Muscle of leg (tissue), 3 donors: ENCODE measurements at regions not wholly inside any gene's neighbourhood (a gene's known extent, or its start where the extent isn't known, plus 50 kb on each side); places are given as distances from the start of the nearest gene placed in this dataset.

ENCODE experiments used
- DNase-seq: peaks from one replicate; pipeline ENCODE4 v3.0.0; 2013
- H3K27ac ChIP-seq: one replicate; pipeline ENCODE4 v1.5.1; 2013; ENCODE audit warnings: mild to moderate bottlenecking, low read length, control low read depth
- H3K27me3 ChIP-seq: one replicate; pipeline ENCODE4 v1.6.1; 2013; ENCODE audit warnings: low read length; ENCODE audit not compliant: control insufficient read depth, insufficient read depth
- H3K36me3 ChIP-seq: one replicate; pipeline ENCODE4 v1.6.1; 2013; ENCODE audit warnings: low read length; ENCODE audit not compliant: control insufficient read depth, insufficient read depth
- H3K4me1 ChIP-seq: one replicate; pipeline ENCODE4 v1.6.1; 2013; ENCODE audit warnings: low read length; ENCODE audit not compliant: control insufficient read depth, insufficient read depth
- H3K4me3 ChIP-seq: one replicate; pipeline ENCODE4 v1.5.1; 2013; ENCODE audit warnings: low read length, control low read depth
- H3K9me3 ChIP-seq: replicated peaks from 2 replicates; pipeline ENCODE4 v1.6.1; 2013; ENCODE audit warnings: low read depth, low read length; ENCODE audit not compliant: control insufficient read depth
- WGBS: methylation state at CpG from one replicate; pipeline ENCODE4 v1.1.5; 2013; ENCODE audit warnings: missing lambda C conversion rate; ENCODE audit not compliant: insufficient coverage; 5-methylcytosine and 5-hydroxymethylcytosine counted together

- DNase-seq, result no peak
- Histone ChIP-seq H3K27ac (no peak overlapping the region), H3K27me3 (no peaks in the 10 kb centered on the region), H3K4me1 (peaks cover 30% of the 10 kb centered on the region), H3K36me3 (no peaks in the 10 kb centered on the region), H3K9me3 (no peaks in the 10 kb centered on the region), H3K4me3 (no peak overlapping the region)
- 100% methylated on average over 1 of the region's 4 CpGs for WGBS
These were observed 359.8 kb upstream of the C2CD4B start for GRCh38 chr15:62524848-62525247.

DNA sequence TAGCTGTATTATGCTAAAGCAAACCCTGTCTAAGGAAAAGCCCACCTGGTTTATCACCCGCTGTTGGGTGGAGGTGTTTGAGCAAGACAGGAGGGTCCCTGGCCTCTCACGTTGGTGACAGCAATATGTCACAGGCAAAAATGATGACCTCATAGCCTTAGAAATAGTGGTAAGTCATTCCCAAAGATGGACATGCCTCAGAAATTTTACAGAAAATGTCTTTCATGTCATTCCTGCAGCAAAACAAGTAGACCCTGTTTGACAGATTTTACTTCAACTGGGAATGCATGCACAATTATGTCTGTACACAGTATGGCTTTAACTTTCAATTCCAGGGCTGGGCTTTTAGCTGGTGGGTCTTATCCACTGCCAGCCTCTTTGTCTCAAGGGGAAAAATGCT lies 362.3 kb upstream of the C2CD4B start:
- Histone ChIP-seq H3K4me1 (peaks cover 19% of the 10 kb centered on the region), H3K4me3 (no peak overlapping the region), H3K27me3 (no peaks in the 10 kb centered on the region), H3K27ac (no peak overlapping the region), H3K9me3 (no peaks in the 10 kb centered on the region), H3K36me3 (no peaks in the 10 kb centered on the region)
- no peak for DNase-seq
- WGBS, result no CpG with 5 or more reads among the region's 2 CpGs

GRCh38 chr15:62528505-62528904 lies 363.4 kb upstream of the C2CD4B start:
- Histone ChIP-seq H3K9me3 (no peaks in the 10 kb centered on the region), H3K36me3 (no peaks in the 10 kb centered on the region), H3K27ac (no peak overlapping the region), H3K27me3 (no peaks in the 10 kb centered on the region), H3K4me3 (no peak overlapping the region), H3K4me1 (peaks cover 15% of the 10 kb centered on the region)
- DNase-seq, result no peak
- 77% methylated on average over 2 of the region's 4 CpGs for WGBS

DNA sequence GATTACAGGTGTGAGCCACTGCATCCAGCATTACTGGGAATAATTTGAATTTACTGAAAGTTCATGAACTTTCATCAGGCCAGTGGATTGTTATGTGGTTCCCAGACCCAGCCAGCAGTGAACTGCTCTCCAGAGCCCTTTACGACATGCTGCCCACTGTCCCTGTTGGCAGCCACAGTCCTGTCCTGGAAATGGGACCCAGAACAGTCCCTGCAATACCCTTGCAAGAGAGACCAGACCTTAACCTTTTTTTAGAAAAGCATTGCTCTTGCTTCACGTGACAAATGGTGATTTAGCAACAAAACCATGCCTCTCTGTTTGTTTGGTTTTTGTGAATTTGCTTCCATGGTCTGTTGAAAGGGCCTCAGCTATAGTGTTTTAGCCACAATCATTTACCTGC lies 367.3 kb upstream of the C2CD4B start:
- DNase-seq, result no peak
- Histone ChIP-seq H3K4me3 (no peak overlapping the region), H3K27me3 (no peaks in the 10 kb centered on the region), H3K9me3 (no peaks in the 10 kb centered on the region), H3K4me1 (peaks cover 25% of the 10 kb centered on the region), H3K27ac (no peak overlapping the region), H3K36me3 (peaks cover 2% of the 10 kb centered on the region)
- WGBS, result 50% methylated on average over 1 of the region's 2 CpGs

DNA sequence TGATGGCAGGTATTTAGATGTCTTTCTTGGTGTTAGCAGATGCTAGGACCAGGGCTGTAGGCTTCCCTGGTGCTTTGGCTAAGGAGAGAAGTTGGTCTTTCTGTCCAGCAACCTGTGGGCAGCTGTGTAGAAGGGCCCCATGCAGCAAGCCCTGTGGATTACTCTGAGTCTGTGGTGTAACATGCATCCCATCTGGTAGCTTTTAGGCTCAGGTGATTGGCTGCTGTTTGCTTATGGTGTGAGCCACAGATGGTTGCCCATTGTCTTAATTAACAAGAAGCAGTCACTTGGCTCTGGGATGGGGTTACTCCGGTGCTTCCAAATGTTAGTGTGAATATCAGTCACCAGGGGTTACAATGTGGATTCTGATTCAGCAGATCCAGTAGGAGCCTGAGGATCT lies 368.6 kb upstream of the C2CD4B start:
- Histone ChIP-seq H3K9me3 (no peaks in the 10 kb centered on the region), H3K27ac (no peak overlapping the region), H3K27me3 (no peaks in the 10 kb centered on the region), H3K4me1 (peaks cover 25% of the 10 kb centered on the region), H3K4me3 (no peak overlapping the region), H3K36me3 (peaks cover 2% of the 10 kb centered on the region)
- WGBS, result no CpG with 5 or more reads among the region's 1 CpG
- no peak for DNase-seq

DNA sequence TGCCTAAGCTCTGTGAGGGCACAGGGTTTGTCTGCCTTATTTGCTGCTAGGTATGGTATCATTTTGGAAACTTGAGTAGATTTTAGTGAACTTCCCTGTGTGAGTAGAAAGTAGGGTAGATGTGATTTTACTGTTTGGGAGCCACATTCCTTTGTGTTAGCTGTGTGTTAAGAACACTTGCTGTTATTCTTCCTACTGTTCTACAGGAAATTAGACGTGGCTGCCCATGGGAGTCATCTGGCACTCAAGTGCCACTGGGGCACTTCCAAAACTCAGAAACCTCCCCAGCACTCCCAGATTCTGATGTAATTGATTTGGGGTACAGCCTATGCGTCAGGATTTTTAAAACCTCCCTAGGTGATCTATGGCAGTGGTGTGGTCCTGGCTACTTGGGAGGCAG lies 369.9 kb upstream of the C2CD4B start:
- Histone ChIP-seq H3K27ac (no peak overlapping the region), H3K36me3 (peaks cover 2% of the 10 kb centered on the region), H3K4me1 (peaks cover 25% of the 10 kb centered on the region), H3K4me3 (no peak overlapping the region), H3K27me3 (no peaks in the 10 kb centered on the region), H3K9me3 (no peaks in the 10 kb centered on the region)
- WGBS, result no CpG with 5 or more reads among the region's 2 CpGs
- no peak for DNase-seq

GRCh38 chr15:62539236-62539635 lies 374.2 kb upstream of the C2CD4B start:
- Histone ChIP-seq H3K4me3 (no peak overlapping the region), H3K27ac (no peak overlapping the region), H3K36me3 (peaks cover 5% of the 10 kb centered on the region), H3K9me3 (no peaks in the 10 kb centered on the region), H3K4me1 (peaks cover 10% of the 10 kb centered on the region), H3K27me3 (no peaks in the 10 kb centered on the region)
- DNase-seq, result no peak
- 100% methylated on average over 1 of the region's 1 CpG for WGBS

GRCh38 chr15:62541250-62541649 lies 376.2 kb upstream of the C2CD4B start:
- Histone ChIP-seq H3K4me1 (peaks cover 16% of the 10 kb centered on the region), H3K36me3 (peaks cover 5% of the 10 kb centered on the region), H3K27me3 (no peaks in the 10 kb centered on the region), H3K27ac (no peak overlapping the region), H3K4me3 (no peak overlapping the region), H3K9me3 (no peaks in the 10 kb centered on the region)
- DNase-seq, result no peak
- 40% methylated on average over 1 of the region's 4 CpGs for WGBS

GRCh38 chr15:62541846-62542245 lies 376.8 kb upstream of the C2CD4B start:
- Histone ChIP-seq H3K4me1 (peaks cover 22% of the 10 kb centered on the region), H3K27ac (no peak overlapping the region)

GRCh38 chr15:62544446-62544845 lies 379.4 kb upstream of the C2CD4B start:
- H3K4me3 ChIP-seq, result no peak overlapping the region
- peaks cover 3% of the 10 kb centered on the region for H3K36me3 ChIP-seq
- H3K27me3 ChIP-seq, result no peaks in the 10 kb centered on the region
- peaks cover 35% of the 10 kb centered on the region for H3K4me1 ChIP-seq
- H3K9me3 ChIP-seq, result no peaks in the 10 kb centered on the region
- peak; percentile 44 for DNase-seq
- H3K27ac ChIP-seq, result no peak overlapping the region
- WGBS, result no CpG with 5 or more reads among the region's 3 CpGs

More at GRCh38 chr15:62541846-62542245, 376.8 kb upstream of the C2CD4B start:
- WGBS, result no CpG with 5 or more reads among the region's 6 CpGs
- Histone ChIP-seq H3K36me3 (peaks cover 3% of the 10 kb centered on the region), H3K4me3 (no peak overlapping the region), H3K27me3 (no peaks in the 10 kb centered on the region), H3K9me3 (no peaks in the 10 kb centered on the region)
- no peak for DNase-seq

DNA sequence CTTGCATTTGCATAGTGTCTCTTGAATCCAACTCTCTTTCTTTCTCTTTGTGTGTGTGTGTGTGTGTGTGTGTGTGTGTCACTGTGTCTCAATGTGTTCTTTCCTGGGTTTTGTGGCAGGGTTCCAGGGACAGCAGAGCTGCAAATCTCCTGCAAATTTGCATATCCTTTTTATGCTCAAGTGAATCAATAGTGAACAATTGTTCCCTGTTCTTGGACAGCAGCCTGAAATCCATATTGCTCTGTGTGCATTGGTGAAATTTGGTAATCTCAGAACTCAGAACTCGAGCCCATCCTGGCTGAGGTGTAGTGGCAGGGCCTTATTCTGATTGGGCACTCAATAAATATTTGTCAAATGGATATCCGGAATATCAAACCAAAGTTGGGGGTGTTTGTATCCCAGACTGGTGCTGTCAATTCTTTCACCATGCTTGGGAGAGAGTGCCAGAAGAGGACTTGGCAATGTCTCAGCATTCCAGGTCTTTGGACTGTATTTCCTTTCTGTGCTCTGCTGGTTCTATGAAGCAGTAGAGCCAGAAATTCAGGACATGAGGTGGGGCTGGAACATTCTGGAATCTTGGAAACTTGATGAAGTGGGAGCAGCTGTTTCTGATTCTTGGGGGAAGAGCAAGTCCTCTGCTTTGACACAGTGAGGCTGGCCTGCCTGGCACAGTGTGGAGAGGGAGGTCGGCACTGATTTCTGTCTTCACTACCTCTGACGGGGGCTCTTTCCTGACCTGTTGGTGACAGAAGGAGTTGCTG lies 380.6 kb upstream of the C2CD4B start:
- H3K27me3 ChIP-seq, result no peaks in the 10 kb centered on the region
- peaks cover 40% of the 10 kb centered on the region for H3K4me1 ChIP-seq
- 23% methylated on average over 2 of the region's 4 CpGs for WGBS
- peak overlapping the region; percentile 90 for H3K27ac ChIP-seq
- no peak overlapping the region for H3K4me3 ChIP-seq
- DNase-seq, result peak; percentile 94
- no peaks in the 10 kb centered on the region for H3K9me3 ChIP-seq
- H3K36me3 ChIP-seq, result peaks cover 3% of the 10 kb centered on the region
